HEK293 (cell line): ENCODE measurements at regions not wholly inside any gene's neighbourhood (a gene's known extent, or its start where the extent isn't known, plus 50 kb on each side); places are given as distances from the start of the nearest gene placed in this dataset.
A peak's percentile ranks its signal among the peaks of the same experiment; 100 is the strongest.

ENCODE experiments used
- CTCF ChIA-PET: fragments of 350-600 bp; formaldehyde crosslinking; extraction: SDS; loops from one replicate; lab custom pipeline; 2021; ENCODE audit warnings: antibody characterized with exemption; lab: Yijun Ruan, JAX
- POLR2A ChIA-PET: fragments of 300-600 bp; formaldehyde crosslinking; extraction: SDS; loops from one replicate; lab custom pipeline; 2020; ENCODE audit warnings: antibody characterized with exemption, inconsistent platforms; lab: Yijun Ruan, JAX
- H3K27ac ChIP-seq: fragments of 200-500 bp; sonication (Bioruptor generic); 2 replicates; pipeline ENCODE4 v1.5.1; 2014; ENCODE audit warnings: low read depth, low read length, control low read depth, inconsistent platforms; ENCODE audit errors: extremely low read depth
- H3K36me3 ChIP-seq, 2 experiments: fragments of 200-500 bp in 1 of 2; sonication (Bioruptor generic) in 1 of 2; 1 replicate in 1 of 2; 2 replicates in 1 of 2; pipeline ENCODE4 v1.5.1; 2014 to 2017; ENCODE audit warnings: inconsistent platforms in 2 of 2, low read length in 2 of 2; ENCODE audit not compliant: control insufficient read depth in 2 of 2, insufficient read depth in 1 of 2
- H3K4me1 ChIP-seq: fragments of 200-500 bp; sonication (Bioruptor generic); 2 replicates; pipeline ENCODE4 v1.5.1; 2014; ENCODE audit warnings: mild to moderate bottlenecking, low read length, inconsistent platforms; ENCODE audit not compliant: control insufficient read depth, insufficient read depth
- H3K4me3 ChIP-seq: 2 replicates; pipeline ENCODE4 v1.5.1; 2011; ENCODE audit warnings: low read depth, mild to moderate bottlenecking, control low read depth, low read length, moderate library complexity
- H3K9me3 ChIP-seq: fragments of 200-500 bp; sonication (Bioruptor generic); 2 replicates; pipeline ENCODE4 v1.5.1; 2014; ENCODE audit warnings: low read depth, low read length, inconsistent platforms; ENCODE audit not compliant: control insufficient read depth, insufficient read depth
- BCL11B ChIP-seq: fragments of 450-650 bp; formaldehyde crosslinking; IDR thresholded peaks from 2 replicates; pipeline ENCODE4 v1.5.1; 2016; ENCODE audit warnings: low read depth, missing biosample characterization, missing genetic modification characterization
- EGR2 ChIP-seq: fragments of 450-650 bp; formaldehyde crosslinking; IDR thresholded peaks from 2 replicates; pipeline ENCODE4 v1.5.1; 2016; ENCODE audit warnings: low read depth, missing biosample characterization, missing genetic modification characterization
- ELK4 ChIP-seq: IDR thresholded peaks from 2 replicates; pipeline ENCODE4 v1.6.1; 2011; ENCODE audit warnings: mild to moderate bottlenecking, low read depth, low read length, borderline replicate concordance
- FEZF1 ChIP-seq: fragments of 450-650 bp; formaldehyde crosslinking; IDR thresholded peaks from 2 replicates; pipeline ENCODE4 v1.5.1; 2016; ENCODE audit warnings: missing biosample characterization, missing genetic modification characterization
- GLI2 ChIP-seq: fragments of 450-650 bp; formaldehyde crosslinking; IDR thresholded peaks from 2 replicates; pipeline ENCODE4; 2017; ENCODE audit warnings: missing biosample characterization, missing genetic modification characterization, low read depth, borderline replicate concordance
- IKZF3 ChIP-seq: fragments of 450-650 bp; IDR thresholded peaks from 2 replicates; pipeline ENCODE4 v1.5.0; 2018; ENCODE audit warnings: missing biosample characterization, mild to moderate bottlenecking, missing genetic modification characterization, moderate library complexity
- PRDM10 ChIP-seq: fragments of 450-650 bp; formaldehyde crosslinking; IDR thresholded peaks from 2 replicates; pipeline ENCODE4 v1.5.1; 2016; ENCODE audit warnings: missing biosample characterization, missing genetic modification characterization
- WT1 ChIP-seq: fragments of 450-650 bp; formaldehyde crosslinking; IDR thresholded peaks from 2 replicates; pipeline ENCODE4 v1.5.1; 2016; ENCODE audit warnings: missing biosample characterization, missing genetic modification characterization
- ZBTB48 ChIP-seq: fragments of 450-650 bp; formaldehyde crosslinking; IDR thresholded peaks from 2 replicates; pipeline ENCODE4 v1.5.1; 2016; ENCODE audit warnings: missing biosample characterization, missing genetic modification characterization
- ZFHX2 ChIP-seq: fragments of 450-650 bp; formaldehyde crosslinking; conservative IDR thresholded peaks from 2 replicates; pipeline ENCODE4 v1.5.1; 2016; ENCODE audit warnings: missing biosample characterization, missing genetic modification characterization
- ZFP3 ChIP-seq: fragments of 450-650 bp; formaldehyde crosslinking; IDR thresholded peaks from 2 replicates; pipeline ENCODE4 v1.5.1; 2016; ENCODE audit warnings: low read depth, missing biosample characterization, missing genetic modification characterization
- ZNF133 ChIP-seq: fragments of 450-650 bp; formaldehyde crosslinking; IDR thresholded peaks from 2 replicates; pipeline ENCODE4 v1.5.1; 2016; ENCODE audit warnings: missing biosample characterization, missing genetic modification characterization
- ZNF2 ChIP-seq: fragments of 450-650 bp; formaldehyde crosslinking; IDR thresholded peaks from 2 replicates; pipeline ENCODE4 v1.5.1; 2016; ENCODE audit warnings: missing biosample characterization, missing genetic modification characterization
- ZNF239 ChIP-seq: fragments of 450-650 bp; formaldehyde crosslinking; IDR thresholded peaks from 2 replicates; pipeline ENCODE4 v1.5.1; 2016; ENCODE audit warnings: missing biosample characterization, missing genetic modification characterization
- ZNF335 ChIP-seq: fragments of 450-650 bp; formaldehyde crosslinking; conservative IDR thresholded peaks from 2 replicates; pipeline ENCODE4 v1.5.1; 2016; ENCODE audit warnings: missing biosample characterization, missing genetic modification characterization
- ZNF391 ChIP-seq: fragments of 450-650 bp; formaldehyde crosslinking; IDR thresholded peaks from 2 replicates; pipeline ENCODE4 v1.5.1; 2016; ENCODE audit warnings: low read depth, missing biosample characterization, missing genetic modification characterization, borderline replicate concordance
- ZNF423 ChIP-seq: fragments of 450-650 bp; formaldehyde crosslinking; IDR thresholded peaks from 2 replicates; pipeline ENCODE4 v1.5.1; 2016; ENCODE audit warnings: missing biosample characterization, missing genetic modification characterization
- ZNF513 ChIP-seq: fragments of 450-650 bp; IDR thresholded peaks from 2 replicates; pipeline ENCODE4 v1.5.1; 2018; ENCODE audit warnings: missing biosample characterization, missing genetic modification characterization
- ZSCAN16 ChIP-seq: fragments of 450-650 bp; formaldehyde crosslinking; IDR thresholded peaks from 2 replicates; pipeline ENCODE4 v1.5.1; 2016; ENCODE audit warnings: missing biosample characterization, missing genetic modification characterization
- TF ChIP-seq, protein P1 (sequence below): fragments of 450-650 bp; formaldehyde crosslinking; IDR thresholded peaks from 2 replicates; pipeline ENCODE4 v1.5.1; 2016; ENCODE audit warnings: missing biosample characterization, missing genetic modification characterization, low read depth

DNA sequence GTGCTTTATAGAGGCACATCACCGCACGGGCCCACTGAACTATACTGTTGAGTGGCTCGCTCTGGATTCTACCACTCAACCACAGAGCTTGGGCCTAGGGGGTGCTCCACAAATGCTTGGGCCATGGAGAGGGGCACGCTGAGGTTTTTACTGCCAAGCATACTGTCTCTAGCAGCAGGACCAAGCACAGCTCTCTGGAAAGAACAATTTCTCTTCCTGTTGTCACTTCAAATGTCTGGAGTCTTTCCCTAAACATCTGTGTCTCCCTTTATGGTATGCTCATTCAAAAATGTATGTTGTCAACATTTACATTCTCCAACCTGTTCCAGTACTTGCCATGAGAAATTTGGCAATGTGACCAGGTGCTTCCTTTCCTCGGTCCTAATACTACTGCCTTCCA is 114.7 kb upstream of the TPM1 start:
- Histone ChIP-seq H3K27ac (no peak overlapping the region), H3K4me3 (no peak overlapping the region), H3K36me3 (no peaks in the 10 kb centered on the region), H3K9me3 (no peaks in the 10 kb centered on the region), H3K4me1 (peaks cover 4% of the 10 kb centered on the region; the same call in 1 of the 2 replicates)
- ChIA-PET POLR2A (interaction anchor here (0.7 kb wide), 1 partner anchor 115 kb away, joined by 3 read pairs; the partner anchor contains the start of gene TPM1), CTCF (interaction anchor here (0.7 to 1.6 kb wide), 8 partner anchors 13 to 166 kb away, joined by 3 read pairs; no protein-coding TSS in a partner anchor)
- TF ChIP-seq PRDM10 (tag by site-specific recombination) = peak; percentile 53
- no peak for TF ChIP-seq ZNF239

DNA sequence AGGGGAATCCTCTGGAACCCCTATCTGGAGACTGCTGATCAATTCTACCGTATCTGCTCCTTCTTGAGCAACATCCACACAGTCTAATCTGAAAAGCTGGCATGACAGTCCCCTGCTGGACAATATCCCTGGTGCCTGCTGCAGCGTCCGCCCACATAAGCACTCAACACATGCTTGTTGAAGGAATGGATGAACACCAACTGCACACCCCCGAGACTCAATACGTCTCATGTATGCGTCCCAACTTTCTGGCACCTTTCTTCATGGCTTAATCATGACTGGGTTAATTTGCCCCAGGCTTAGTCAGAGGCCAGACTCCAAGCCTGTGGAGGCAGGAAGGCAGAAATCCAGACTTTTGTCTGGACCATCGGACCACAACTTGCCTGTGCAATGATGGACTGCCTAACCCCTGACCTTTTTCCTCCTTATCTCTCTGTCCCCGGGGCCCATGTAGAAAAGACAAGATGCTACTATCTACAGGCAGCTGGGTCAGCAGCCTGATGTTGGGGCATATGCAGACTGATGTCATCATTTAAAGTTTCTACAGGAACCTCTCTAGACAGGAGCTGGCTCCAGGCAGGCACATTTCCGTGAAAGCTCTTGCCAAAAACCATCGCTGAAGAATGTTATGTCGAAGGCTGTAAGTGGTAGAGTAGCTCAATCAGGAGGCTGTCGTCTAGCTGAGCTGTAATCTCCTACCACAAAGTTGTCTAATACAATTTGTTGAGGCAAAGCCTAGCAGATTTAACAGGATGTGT is 114.1 kb upstream of the TPM1 start:
- no peaks in the 10 kb centered on the region for H3K9me3 ChIP-seq
- ChIA-PET POLR2A (interaction anchor here (0.5 to 1.3 kb wide), 5 partner anchors 18 to 116 kb away, joined by 3 to 5 read pairs (median 3); partner anchors contain the start of gene TPM1), CTCF (interaction anchor here (0.7 to 1.6 kb wide), 9 partner anchors 9 to 165 kb away, joined by 3 to 6 read pairs (median 3); no protein-coding TSS in a partner anchor)
- H3K27ac ChIP-seq = no peak overlapping the region
- H3K4me1 ChIP-seq = peaks cover 4% of the 10 kb centered on the region; the same call in 1 of the 2 replicates
- TF ChIP-seq ZNF335 = 0 out of 2 replicates have a peak, but pooled peaks have one; percentile 27
- TF ChIP-seq IKZF3 (tag by site-specific recombination) = no peak
- TF ChIP-seq ZFP3 (tag by site-specific recombination) = no peak
- TF ChIP-seq, protein P1, sequence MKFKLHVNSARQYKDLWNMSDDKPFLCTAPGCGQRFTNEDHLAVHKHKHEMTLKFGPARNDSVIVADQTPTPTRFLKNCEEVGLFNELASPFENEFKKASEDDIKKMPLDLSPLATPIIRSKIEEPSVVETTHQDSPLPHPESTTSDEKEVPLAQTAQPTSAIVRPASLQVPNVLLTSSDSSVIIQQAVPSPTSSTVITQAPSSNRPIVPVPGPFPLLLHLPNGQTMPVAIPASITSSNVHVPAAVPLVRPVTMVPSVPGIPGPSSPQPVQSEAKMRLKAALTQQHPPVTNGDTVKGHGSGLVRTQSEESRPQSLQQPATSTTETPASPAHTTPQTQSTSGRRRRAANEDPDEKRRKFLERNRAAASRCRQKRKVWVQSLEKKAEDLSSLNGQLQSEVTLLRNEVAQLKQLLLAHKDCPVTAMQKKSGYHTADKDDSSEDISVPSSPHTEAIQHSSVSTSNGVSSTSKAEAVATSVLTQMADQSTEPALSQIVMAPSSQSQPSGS (tag by site-specific recombination) = 0 out of 2 replicates have a peak, but pooled peaks have one; percentile 23
- no peak for TF ChIP-seq WT1 (tag by site-specific recombination)
- TF ChIP-seq ZFHX2 (tag by site-specific recombination) = peak; percentile 57
- TF ChIP-seq ZSCAN16 (tag by site-specific recombination) = no peak
- TF ChIP-seq BCL11B (tag by site-specific recombination) = no peak
- peak; percentile 67 for TF ChIP-seq ZNF133 (tag by site-specific recombination)
- no peak for TF ChIP-seq ELK4
- TF ChIP-seq EGR2 (tag by site-specific recombination) = 0 out of 2 replicates have a peak, but pooled peaks have one; percentile 46
- TF ChIP-seq ZNF391 (tag by site-specific recombination) = no peak
- no peak for TF ChIP-seq ZBTB48 (tag by site-specific recombination)
- no peak for TF ChIP-seq ZNF2 (tag by site-specific recombination)
- TF ChIP-seq GLI2 = no peak
- no peak for TF ChIP-seq ZNF423 (tag by site-specific recombination)
- peak; percentile 67 for TF ChIP-seq FEZF1 (tag by site-specific recombination)
- TF ChIP-seq ZNF513 (tag by site-specific recombination) = no peak
- H3K4me3 ChIP-seq = no peak overlapping the region
- H3K36me3 ChIP-seq = no peaks in the 10 kb centered on the region
